ENCODE measurements at regions not wholly inside any gene's neighbourhood (a gene's known extent, or its start where the extent isn't known, plus 50 kb on each side); places are given as distances from the start of the nearest gene placed in this dataset.

DNA sequence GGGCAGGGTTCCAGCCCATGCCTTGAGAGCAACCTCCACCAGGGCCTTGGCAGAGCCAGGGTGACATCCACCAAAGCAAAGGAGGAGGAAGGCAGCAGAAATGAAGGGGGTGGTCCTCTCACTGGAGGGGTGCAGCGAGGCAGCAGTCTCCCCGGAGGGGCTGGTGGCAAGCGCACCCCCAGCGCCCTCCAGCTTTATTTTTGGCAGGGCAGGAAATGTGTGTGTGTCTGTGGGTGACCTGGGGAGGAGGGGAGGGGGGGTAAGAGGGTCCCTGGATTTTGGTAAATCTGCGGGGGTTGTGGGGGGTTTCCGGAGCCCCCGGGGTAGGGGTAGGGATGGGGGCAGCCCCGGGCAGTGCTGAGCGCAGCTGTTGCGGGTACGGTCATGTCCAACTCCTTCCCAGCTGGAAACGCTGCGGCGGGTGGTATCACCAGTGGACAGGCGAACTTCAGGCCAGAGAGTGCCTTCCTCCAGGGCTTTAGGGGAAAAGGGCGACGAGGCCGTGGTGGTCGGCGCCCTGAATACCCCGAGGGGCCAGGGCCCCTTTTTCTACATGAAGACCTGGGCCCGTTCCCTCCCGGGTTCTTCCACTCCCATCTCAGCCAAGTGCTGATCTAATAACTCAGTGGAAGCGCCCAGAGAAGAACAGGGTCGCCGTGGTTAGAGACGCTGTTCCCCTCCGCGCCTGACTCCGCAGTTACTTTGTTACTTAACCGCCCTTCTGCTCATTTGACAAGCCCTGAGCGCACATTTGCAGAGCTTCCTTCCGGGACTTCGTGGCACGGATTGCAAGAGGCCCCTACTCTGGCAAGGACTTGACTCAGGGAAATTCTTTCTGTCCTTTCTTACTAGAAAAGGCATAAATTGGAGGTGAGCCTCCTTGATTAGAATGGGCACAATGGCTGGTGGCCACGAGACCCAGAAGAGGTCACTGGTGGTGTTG is 55.2 kb downstream of the FOS start:
- DNase-seq (ENCODE audit: extremely low read depth in 1 of 2, low read depth in 1 of 2): peak; percentile 9 to 24

DNA sequence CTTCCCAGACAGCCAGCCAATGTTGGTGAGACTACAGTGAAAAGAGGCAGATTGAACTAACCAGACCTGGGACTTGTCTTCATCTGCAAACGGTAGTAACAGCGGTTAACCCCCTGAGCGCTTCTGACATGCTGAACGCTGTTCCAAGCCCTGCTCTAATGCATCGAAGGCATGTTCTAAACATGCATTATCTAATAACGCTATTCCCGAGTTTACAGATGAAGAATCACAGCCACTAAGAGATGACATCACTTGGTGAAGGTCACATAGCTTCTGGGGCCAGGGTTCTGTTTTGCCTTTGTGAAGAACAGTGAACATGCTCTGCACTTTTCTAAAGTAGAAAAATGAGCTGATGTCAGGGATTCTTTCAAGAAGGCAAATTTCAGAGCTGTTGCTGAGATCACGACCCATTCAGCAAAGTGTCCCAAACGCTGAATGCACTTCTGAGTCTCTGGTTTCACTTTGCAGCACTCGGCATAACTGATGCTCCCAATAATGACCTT is 56.0 kb downstream of the FOS start:
- DNase-seq (ENCODE audit: extremely low read depth in 1 of 2, low read depth in 1 of 2): no peak

DNA sequence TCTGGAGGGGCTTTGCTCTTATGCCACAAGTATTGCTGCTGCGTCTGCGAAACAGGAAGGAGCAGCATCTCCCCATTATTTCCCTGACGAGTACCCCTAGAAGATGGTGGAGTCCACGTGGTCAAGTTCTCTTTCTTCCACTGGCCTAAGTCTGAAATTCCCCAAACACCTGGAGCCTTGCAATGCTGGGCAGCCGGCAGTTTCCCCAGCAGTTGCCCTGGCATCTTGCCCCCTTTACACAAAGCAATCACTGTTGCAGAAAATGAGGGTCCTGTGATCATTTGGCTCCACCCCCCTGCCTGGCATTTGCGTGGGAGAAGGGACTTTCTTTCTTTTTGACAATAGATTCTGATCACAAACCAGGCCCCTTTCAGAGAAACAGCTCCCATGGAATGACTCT is 56.9 kb downstream of the FOS start:
- DNase-seq (ENCODE audit: extremely low read depth in 1 of 2, low read depth in 1 of 2): no peak

DNA sequence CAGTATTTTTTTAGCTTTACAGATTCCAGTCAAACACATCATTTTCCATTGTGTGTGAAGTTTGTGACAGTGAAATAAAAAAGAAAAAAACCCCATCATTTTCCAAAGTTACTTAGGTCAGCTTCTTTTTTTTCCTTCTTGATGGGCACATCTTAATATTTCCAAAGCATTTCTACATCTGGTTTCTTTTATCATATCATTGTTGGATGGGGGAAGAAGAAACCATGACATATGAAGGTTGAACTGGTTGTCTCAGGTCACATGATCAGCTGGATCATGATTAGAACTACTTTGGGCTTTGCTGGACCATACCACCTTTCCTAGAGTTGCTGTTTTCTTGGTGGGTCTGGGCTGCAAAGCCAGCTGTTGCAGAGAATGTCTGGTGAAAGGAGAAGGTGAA is 59.8 kb downstream of the FOS start:
- DNase-seq (ENCODE audit: extremely low read depth in 1 of 2, low read depth in 1 of 2): no peak

DNA sequence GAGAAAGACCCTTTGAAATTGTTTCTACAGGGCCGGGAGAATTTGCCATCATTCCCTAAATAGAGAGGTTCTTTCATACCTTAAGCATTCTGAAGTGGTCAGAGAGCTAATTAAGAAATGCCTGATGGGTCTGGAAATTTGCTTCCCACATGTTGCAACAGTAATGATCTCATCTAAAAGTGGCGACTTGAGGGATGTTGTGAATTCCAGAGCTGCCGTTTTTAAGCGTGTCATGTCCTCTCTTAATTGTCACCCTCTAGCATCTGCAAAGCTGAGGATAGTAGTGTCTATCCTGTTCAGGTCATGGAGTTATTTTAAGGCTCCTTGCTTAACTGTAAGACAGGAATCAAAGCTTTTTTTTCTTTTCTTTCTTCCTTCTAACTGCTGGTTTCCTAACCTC is 60.4 kb downstream of the FOS start:
- no peak for DNase-seq (ENCODE audit: extremely low read depth in 1 of 2, low read depth in 1 of 2)

DNA sequence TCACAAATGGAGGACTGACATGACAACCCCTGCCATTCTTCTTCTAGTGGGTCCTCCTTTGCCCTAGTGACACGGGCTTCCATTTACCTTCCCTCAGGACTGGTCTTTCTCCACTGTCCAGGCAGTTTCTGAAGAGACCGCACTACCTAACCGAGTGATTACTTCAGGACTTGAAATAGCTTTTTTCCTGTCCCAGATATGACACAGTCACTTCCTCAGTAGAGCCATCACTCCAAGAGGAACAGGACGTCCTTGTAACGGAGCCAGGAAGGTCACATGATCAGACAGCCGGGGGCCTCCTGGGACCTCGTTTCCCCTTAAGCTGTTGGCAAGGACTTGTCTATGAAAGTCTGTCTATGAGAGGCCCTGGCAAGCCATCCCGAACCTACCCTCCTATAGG is 62.3 kb downstream of the FOS start:
- no peak for DNase-seq (ENCODE audit: extremely low read depth in 1 of 2, low read depth in 1 of 2)

DNA sequence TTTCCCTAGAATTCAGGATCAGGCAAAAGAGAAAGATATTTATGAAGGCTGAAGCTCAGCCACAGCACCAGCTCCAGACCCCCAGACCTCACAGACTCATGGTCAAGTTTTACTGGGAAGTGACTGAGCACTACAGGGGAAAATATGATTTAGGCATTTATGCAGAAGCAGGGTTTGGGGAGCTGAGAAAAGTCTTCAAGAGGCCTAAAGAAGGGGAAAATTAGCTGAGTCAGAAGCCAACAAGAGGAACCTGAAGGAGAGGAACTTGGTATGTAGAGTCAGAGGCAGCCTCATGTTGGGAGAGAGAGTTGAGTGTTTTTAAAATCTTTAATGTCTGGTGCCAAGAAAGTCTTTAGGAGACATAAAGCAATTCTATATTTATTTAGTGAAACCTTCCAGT is 63.0 kb downstream of the FOS start:
- DNase-seq (ENCODE audit: extremely low read depth in 1 of 2, low read depth in 1 of 2): no peak

DNA sequence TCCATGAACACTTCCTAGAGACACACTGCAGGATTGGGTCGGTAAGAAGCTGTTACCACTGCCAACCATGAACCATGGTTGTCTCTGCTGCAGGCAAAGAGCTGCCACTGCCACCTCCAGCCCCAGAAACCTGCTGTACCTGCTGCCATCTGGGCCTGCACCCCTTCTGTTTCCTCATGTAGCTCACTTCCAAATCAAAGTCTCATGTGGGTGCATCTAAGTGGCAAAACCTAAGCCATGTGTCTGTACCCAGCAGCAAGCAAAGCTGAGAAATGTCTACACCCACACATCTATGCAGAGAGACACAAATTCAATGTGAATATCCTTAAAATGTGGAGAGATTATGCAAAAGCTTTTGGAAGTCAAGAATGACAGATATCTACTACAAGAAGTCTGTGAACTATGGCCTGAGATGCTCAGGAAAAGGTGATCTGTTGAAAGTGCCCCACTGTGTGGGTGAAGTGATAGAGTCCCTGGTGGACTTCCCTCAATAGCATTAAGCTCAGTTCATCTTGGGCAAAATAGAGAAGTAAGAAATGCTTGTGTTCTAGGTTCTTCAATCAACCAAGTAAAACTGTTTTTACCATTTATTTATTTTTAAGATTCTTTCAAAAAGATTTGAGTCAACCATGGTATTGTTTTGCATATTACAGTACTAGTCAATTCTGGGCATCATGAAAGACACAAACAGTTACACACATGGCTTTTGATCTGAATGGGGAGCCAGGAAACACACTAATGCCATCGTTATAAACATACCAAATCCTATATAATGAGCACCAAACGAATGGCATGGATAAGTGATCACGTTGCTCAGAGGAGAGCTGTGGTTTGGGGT is 64.4 kb downstream of the FOS start:
- DNase-seq (ENCODE audit: extremely low read depth in 1 of 2, low read depth in 1 of 2): no peak

DNA sequence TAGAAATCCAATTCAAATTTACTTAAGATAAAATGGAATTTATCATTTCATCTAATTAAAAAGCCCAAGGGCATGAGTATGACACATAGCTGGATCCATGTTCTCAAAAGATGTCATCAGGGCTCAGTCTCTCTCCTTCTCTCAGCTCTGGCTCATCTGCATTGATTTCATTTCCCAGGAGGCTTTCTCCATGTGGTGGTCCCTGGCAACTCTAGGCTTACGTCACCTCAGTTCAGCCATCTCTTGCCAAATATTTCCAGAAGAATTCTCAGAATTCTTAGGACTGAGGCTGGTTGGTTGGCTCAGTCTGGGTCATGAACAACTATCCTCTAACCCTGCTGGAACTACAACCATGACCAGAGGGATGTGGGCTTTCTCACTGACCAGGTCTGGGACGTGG is 65.3 kb downstream of the FOS start:
- DNase-seq (ENCODE audit: extremely low read depth in 1 of 2, low read depth in 1 of 2): no peak

DNA sequence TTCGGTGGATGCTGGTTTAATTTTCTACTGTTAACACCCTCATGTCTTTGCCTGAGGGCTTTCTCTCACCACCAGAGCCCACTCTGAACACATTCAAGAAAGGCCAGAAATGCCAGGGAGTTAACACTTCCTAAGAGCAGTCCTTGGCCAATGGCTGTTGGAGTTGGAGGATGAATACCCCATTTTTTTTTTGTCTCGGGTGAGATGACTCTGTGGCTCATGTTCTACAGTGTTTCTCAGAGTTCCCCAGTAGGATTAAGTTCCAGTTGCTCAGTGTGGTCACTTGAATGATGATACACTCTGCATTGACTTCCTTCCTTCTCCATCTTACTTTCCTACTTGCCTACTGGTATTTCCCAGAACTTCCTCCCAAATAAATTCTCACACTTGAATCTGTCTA is 65.8 kb downstream of the FOS start:
- no peak for DNase-seq (ENCODE audit: extremely low read depth in 1 of 2, low read depth in 1 of 2)

DNA sequence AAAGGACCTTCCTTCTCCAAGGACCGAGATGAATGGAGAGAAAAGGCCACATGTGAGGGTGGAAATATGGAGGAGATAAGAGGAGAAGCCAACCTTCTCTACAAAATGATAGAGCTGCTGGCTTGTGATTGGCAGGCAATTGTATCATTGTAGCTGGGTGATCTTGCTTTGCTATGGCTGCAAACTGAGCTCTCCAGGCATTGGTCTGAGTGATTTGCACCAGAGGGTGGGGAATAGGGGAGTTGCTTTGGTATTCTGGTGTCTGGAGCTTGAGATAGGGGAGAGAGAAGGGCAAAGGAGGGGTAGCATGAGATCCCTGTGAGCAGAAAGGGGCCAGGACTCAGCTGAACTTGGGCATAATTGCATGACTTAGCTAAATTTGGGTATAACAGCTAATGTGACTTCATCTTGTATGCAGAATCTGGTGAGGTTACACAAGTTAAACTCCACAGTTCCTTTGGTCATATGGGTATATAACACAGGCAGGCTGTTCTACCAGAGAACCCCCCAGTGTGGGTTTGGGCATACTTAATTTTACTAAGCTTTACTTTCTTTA is 72.0 kb downstream of the FOS start:
- DNase-seq (ENCODE audit: extremely low read depth in 1 of 2, low read depth in 1 of 2): no peak

DNA sequence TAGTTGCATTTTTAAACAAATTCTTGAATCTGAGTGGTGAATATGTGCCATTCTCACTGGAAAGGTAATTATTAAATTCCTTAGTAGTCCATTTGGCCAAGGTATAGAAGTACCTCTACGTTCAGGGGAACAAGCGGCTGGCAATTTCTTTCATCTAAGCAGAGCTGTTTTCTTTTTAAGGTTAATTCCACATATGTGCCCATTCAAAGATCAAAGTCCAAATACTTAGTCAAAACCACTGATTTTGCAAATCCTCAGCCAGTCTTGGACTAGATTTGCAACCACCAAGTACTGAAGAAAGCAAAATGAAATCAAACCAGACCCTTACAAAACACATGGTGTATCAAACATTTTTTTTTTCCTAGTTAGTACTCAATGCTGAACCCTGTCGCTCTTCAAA is 68.7 kb upstream of the JDP2 start:
- DNase-seq (ENCODE audit: extremely low read depth in 1 of 2, low read depth in 1 of 2): no peak

DNA sequence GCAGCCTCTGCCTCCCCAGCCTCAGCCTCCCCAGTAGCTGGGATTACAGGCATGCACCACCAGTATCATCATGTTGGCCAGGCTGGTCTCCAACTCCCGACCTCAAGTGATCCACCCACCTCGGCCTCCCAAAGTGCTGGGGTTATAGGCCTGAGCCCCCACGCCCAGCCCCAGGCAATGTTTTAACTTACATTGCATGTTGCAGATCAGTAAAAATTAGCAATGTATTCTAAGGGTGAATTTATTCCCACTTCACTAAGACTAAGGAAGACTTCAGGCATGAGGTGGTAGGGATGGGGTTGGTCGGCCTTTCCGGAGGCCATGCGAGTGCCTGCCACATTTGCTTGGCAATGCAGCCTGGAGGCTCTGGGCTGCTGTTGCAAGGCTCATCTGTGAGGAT is 66.8 kb upstream of the JDP2 start:
- no peak for DNase-seq (ENCODE audit: extremely low read depth in 1 of 2, low read depth in 1 of 2)

DNA sequence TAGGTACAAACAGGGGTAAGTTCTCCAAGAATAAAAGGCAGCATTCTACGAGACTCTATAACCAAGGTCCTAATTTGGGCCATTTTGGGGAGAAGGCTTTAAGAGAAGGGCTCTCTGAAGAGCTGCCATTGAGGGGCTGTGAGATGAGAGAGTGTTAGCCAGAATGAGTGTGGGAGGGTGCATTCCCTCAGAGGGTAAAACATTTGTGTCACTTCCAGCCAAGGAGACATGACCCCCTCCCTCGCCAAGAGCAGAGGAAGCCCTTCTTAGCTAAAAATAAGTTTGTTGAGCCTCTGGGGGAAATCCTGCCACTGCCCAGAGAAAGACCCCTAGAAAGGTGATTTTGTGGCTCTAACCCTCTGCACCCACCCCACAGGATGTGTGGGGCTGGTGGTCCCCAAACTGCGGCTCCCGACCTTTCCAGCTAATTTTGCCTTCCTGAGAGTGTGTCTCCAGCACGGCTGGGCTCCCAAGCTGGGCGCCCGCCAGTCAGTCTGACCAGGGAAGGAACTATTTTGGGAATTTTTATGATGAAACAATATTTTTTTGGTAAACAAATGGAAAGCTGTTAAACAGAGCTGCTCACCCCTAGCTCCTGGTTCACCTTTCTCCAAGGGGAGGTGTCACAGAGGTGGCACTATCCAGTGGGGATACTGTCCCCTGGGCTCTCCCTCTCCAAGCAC is 65.9 kb upstream of the JDP2 start:
- no peak for DNase-seq (ENCODE audit: extremely low read depth in 1 of 2, low read depth in 1 of 2)

DNA sequence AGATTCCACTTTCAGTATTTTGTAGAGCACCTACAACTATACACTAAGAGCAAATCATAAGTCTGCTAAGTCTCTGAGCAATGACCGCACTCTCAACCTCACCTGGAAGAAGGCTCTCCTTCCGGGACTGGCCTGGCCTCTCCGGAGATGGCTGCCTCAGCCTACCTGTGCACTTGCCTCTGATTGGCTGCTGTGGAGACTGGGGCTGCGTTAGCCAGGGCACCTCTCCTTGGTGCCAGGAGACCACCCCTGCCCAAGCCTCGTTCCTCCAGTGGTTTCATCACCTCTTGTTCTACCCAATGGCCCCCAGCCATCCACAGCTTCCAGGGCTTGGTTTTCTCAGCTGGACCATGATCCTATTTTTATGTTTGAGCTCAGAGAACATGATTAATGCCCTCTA is 64.7 kb upstream of the JDP2 start:
- no peak for DNase-seq (ENCODE audit: extremely low read depth in 1 of 2, low read depth in 1 of 2)

DNA sequence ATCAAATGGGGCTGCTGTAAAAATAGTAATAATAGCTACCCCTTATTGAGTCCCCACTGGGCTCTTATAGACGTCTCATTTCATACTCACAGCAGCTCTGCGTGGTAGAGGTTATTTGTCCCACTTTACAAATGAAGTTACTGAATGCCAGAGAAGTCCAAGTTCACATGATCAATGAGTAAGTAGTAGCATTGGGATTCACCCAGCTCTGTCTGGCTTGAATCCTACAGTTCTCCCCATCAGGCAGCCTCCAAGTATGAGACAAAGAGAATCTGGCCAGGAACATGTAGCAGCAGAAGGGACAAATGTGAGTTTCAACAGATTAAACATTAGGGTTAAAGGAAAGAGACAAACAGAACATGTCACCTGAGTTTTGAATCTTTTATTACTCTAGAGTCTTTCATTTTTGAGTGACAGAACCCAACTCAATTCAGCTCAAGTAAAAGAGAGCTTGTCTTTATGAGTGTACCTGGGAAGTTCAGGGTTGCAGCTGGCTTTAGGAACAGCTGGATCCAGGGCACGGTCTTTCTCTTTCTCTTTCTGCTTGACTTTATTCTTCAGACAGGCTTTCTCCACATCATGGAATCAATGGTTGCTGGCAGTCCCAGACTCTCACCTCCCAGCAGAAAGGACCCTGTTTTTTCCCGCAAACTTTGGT is 64.1 kb upstream of the JDP2 start:
- DNase-seq (ENCODE audit: extremely low read depth in 1 of 2, low read depth in 1 of 2): no peak

DNA sequence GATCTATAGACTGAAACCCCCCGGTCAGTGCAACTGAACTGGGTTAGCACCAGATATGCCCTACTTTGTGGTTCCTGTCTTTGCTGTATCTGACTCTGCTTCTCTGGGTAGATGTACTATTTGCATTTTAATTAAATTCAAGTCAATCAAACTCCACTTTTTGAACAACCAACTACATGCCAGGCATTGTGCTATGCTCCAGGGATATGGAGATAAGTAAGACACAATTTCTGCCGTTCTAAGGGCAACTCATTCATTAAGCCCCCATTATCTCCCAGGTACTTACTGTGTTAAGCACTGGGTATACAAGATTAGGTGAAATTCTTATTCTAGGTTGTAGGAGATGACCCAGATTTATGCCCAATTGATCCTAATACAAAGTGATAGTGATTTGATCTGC is 62.7 kb upstream of the JDP2 start:
- DNase-seq (ENCODE audit: extremely low read depth in 1 of 2, low read depth in 1 of 2): no peak

DNA sequence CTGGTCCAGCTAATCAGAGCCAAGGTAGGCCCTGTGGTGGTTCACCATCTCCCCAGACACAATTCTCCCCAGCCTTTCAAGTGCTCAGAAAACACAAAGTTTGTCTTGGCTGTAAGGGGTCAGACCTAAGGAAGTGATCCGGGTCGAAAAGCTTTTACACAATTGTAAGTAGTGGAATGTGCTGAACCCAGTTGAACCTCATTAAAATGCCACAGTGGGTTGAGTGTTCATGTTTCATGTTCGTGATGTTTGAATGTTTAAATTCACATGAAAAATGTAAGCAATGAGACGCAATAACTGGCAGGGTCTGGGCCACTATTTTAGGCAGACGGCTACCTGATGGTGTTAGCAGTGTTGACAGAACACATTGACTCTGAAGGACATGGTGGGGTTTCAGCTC is 60.9 kb upstream of the JDP2 start:
- no peak for DNase-seq (ENCODE audit: extremely low read depth in 1 of 2, low read depth in 1 of 2)

DNA sequence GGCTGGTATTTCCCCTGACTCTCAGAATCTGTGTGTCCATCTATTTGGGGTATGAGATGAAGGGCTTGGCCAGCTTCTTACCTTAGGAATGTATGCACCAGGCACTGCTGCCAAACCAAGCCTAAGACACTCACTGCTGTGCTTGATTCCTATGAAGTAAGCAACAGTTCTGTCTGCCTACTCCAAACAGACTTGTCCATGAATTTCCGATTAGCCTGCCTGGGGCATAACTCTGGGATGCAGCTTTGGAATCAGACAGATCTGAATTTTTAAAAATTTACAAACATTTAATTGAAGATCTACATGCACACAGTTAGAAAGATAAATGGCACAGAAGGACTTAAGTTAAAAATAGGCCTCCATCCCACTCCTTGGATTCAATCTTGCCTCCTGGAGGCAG is 59.5 kb upstream of the JDP2 start:
- no peak for DNase-seq (ENCODE audit: extremely low read depth in 1 of 2, low read depth in 1 of 2)

DNA sequence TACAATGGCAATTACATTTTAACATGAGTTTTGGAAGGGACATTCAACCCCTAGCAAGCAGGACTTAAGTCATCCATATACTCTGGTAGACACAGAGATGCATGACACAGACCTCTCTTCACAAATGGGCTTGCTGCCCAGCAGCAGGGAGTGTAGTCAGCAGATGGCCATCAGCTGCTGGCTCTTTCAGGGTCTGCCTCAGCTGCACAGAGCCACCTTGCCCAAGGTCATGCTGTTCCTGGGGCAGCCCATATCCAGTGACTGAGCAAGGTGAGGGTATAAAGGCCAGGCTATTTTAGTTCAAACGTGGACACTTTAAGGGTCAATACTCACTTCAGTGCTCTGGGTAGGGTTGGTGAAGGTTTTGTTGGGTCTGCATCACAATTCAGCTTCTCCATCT is 58.3 kb upstream of the JDP2 start:
- DNase-seq (ENCODE audit: extremely low read depth in 1 of 2, low read depth in 1 of 2): no peak
